Muscle layer of duodenum (tissue), 2 donors: ENCODE measurements at regions not wholly inside any gene's neighbourhood (a gene's known extent, or its start where the extent isn't known, plus 50 kb on each side); places are given as distances from the start of the nearest gene placed in this dataset.
"Not testable (repeated sequence)": the region's sequence is repeated elsewhere in the genome, so short reads cannot be mapped to it uniquely, and the experiment has no call there.

Experiments
- H3K27ac ChIP-seq: one replicate; pipeline ENCODE4 v1.7.0; 2013; ENCODE audit warnings: mild to moderate bottlenecking, low read length
- H3K27me3 ChIP-seq: one replicate; pipeline ENCODE4 v1.7.0; 2013; ENCODE audit warnings: low read depth, mild to moderate bottlenecking, control low read depth, low read length
- H3K36me3 ChIP-seq, 2 donors: one replicate each; pipeline ENCODE4 v1.7.0; 2013; ENCODE audit warnings: low read length in 2 of 2, control low read depth in 1 of 2, mild to moderate bottlenecking in 1 of 2; ENCODE audit not compliant: insufficient read depth in 2 of 2, control insufficient read depth in 1 of 2
- H3K4me1 ChIP-seq, 2 donors: one replicate each; pipeline ENCODE4 v1.7.0; 2013; ENCODE audit warnings: low read length in 2 of 2, mild to moderate bottlenecking in 2 of 2, control low read depth in 1 of 2, moderate library complexity in 1 of 2; ENCODE audit not compliant: insufficient read depth in 2 of 2, control insufficient read depth in 1 of 2
- H3K4me3 ChIP-seq, 2 donors: one replicate each; pipeline ENCODE4 v1.7.0; 2013; ENCODE audit warnings: low read length in 2 of 2, low read depth in 1 of 2, mild to moderate bottlenecking in 1 of 2
- H3K9me3 ChIP-seq, 2 donors: one replicate each; pipeline ENCODE4 v1.7.0; 2013; ENCODE audit warnings: low read length in 2 of 2, control low read depth in 1 of 2, mild to moderate bottlenecking in 1 of 2; ENCODE audit not compliant: control insufficient read depth in 1 of 2
- donor health status: healthy.

GRCh38 chr4:9690636-9691237 is 90.7 kb upstream of the DRD5 start:
- H3K36me3 ChIP-seq, H3K27me3 ChIP-seq, H3K4me1 ChIP-seq, H3K9me3 ChIP-seq: not testable (repeated sequence)
- Histone ChIP-seq H3K4me3 (peak overlapping the region; percentile 61 to 73), H3K27ac (peak overlapping the region; percentile 56)

- Histone ChIP-seq H3K36me3 (no peaks in the 10 kb centered on the region), H3K4me3 (peak overlapping the region; percentile 61 to 73), H3K27ac (peak overlapping the region; percentile 56), H3K27me3 (no peaks in the 10 kb centered on the region), H3K4me1 (peaks cover 0 to 5% of the 10 kb centered on the region in 2 donors), H3K9me3 (no peaks in the 10 kb centered on the region)
Measured at GRCh38 chr4:9691238-9692065, 90.0 kb upstream of the DRD5 start.

GRCh38 chr4:9692791-9693491 is 88.5 kb upstream of the DRD5 start:
- not testable (repeated sequence) for H3K27me3 ChIP-seq

GRCh38 chr4:9694403-9694802 is 87.0 kb upstream of the DRD5 start:
- not testable (repeated sequence) for H3K9me3 ChIP-seq, H3K27ac ChIP-seq, H3K27me3 ChIP-seq, H3K36me3 ChIP-seq, H3K4me1 ChIP-seq, H3K4me3 ChIP-seq

More at GRCh38 chr4:9692791-9693491, 88.5 kb upstream of the DRD5 start:
- not testable (repeated sequence) for H3K4me3 ChIP-seq, H3K4me1 ChIP-seq, H3K27ac ChIP-seq, H3K36me3 ChIP-seq, H3K9me3 ChIP-seq

- not testable (repeated sequence) for H3K4me3 ChIP-seq, H3K27ac ChIP-seq, H3K4me1 ChIP-seq, H3K36me3 ChIP-seq, H3K27me3 ChIP-seq, H3K9me3 ChIP-seq
Measured at GRCh38 chr4:9695994-9696393, 85.4 kb upstream of the DRD5 start.

- H3K4me1 ChIP-seq, H3K9me3 ChIP-seq, H3K27ac ChIP-seq, H3K27me3 ChIP-seq, H3K36me3 ChIP-seq, H3K4me3 ChIP-seq: not testable (repeated sequence)
Measured at GRCh38 chr4:9696561-9696960, 84.9 kb upstream of the DRD5 start.

GRCh38 chr4:9702019-9702418 is 79.4 kb upstream of the DRD5 start:
- H3K9me3 ChIP-seq, H3K4me3 ChIP-seq, H3K27ac ChIP-seq, H3K4me1 ChIP-seq, H3K36me3 ChIP-seq, H3K27me3 ChIP-seq: not testable (repeated sequence)

- not testable (repeated sequence) for H3K9me3 ChIP-seq, H3K27me3 ChIP-seq, H3K36me3 ChIP-seq, H3K4me1 ChIP-seq, H3K27ac ChIP-seq, H3K4me3 ChIP-seq
Measured at GRCh38 chr4:9702696-9703095, 78.7 kb upstream of the DRD5 start.

GRCh38 chr4:9703391-9703790 is 78.0 kb upstream of the DRD5 start:
- no peaks in the 10 kb centered on the region for H3K27me3 ChIP-seq
- H3K4me1 ChIP-seq, result no peaks in the 10 kb centered on the region
- H3K9me3 ChIP-seq, result no peaks in the 10 kb centered on the region
- no peak overlapping the region for H3K27ac ChIP-seq
- no peaks in the 10 kb centered on the region for H3K36me3 ChIP-seq
- H3K4me3 ChIP-seq, result no peak overlapping the region

GRCh38 chr4:9704126-9704525 is 77.3 kb upstream of the DRD5 start:
- not testable (repeated sequence) for H3K27me3 ChIP-seq, H3K4me3 ChIP-seq, H3K27ac ChIP-seq, H3K4me1 ChIP-seq, H3K36me3 ChIP-seq, H3K9me3 ChIP-seq

- Histone ChIP-seq H3K9me3 (no peaks in the 10 kb centered on the region), H3K4me3 (no peak overlapping the region), H3K36me3 (no peaks in the 10 kb centered on the region), H3K27me3 (no peaks in the 10 kb centered on the region), H3K27ac (no peak overlapping the region), H3K4me1 (no peaks in the 10 kb centered on the region)
Measured at GRCh38 chr4:9704551-9705332, 76.7 kb upstream of the DRD5 start.
